ENCODE measurements at regions not wholly inside any gene's neighbourhood (a gene's known extent, or its start where the extent isn't known, plus 50 kb on each side); places are given as distances from the start of the nearest gene placed in this dataset.

DNA sequence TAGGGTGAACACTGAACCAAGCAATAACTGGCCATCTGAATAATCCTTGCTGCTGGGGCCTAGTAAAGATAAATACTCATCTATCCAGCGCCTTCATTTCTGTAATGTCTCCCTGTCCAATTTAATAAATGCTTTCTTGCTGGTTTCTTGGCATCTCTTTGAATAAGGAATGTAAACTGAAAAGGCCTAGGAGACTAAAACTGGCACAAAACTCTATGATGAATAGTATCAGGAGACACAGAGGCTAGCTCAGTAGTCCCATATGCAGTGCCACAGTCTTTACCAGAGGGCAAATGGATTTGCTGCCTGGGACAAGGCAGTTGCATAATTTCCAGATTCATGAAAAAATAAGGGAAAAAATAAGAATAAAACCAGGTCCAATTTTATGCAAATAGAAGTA is 324.4 kb downstream of the CENPW start:
- TF ChIP-seq EZH2 (IDR thresholded peaks at IDR 0.05) (no peak), CTCF (IDR thresholded peaks at IDR 0.05) (no peak)

Measured in neural progenitor cell (in vitro differentiated cells).